ENCODE measurements at regions not wholly inside any gene's neighbourhood (a gene's known extent, or its start where the extent isn't known, plus 50 kb on each side); places are given as distances from the start of the nearest gene placed in this dataset.

DNA sequence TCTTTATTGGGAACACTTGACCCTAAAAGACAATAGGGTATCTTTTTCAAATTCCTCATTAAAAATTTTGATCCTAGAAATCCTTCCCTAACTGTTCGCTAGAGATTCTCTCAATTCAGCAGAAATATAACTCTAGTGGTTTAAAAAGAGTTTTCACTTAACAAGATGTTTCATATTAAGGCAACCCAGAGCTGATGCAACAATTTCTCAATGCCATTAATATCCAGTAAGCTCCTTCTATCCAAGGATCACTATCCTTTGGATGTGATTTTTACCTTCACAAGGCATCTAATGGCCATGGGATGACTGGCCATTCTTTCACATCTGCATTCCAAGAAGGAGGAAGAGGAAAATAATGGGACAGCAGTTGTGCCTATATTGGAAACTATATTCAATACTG is 183.4 kb downstream of the ANKRD50 start:
- TF ChIP-seq, protein P1, sequence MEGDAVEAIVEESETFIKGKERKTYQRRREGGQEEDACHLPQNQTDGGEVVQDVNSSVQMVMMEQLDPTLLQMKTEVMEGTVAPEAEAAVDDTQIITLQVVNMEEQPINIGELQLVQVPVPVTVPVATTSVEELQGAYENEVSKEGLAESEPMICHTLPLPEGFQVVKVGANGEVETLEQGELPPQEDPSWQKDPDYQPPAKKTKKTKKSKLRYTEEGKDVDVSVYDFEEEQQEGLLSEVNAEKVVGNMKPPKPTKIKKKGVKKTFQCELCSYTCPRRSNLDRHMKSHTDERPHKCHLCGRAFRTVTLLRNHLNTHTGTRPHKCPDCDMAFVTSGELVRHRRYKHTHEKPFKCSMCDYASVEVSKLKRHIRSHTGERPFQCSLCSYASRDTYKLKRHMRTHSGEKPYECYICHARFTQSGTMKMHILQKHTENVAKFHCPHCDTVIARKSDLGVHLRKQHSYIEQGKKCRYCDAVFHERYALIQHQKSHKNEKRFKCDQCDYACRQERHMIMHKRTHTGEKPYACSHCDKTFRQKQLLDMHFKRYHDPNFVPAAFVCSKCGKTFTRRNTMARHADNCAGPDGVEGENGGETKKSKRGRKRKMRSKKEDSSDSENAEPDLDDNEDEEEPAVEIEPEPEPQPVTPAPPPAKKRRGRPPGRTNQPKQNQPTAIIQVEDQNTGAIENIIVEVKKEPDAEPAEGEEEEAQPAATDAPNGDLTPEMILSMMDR (conservative IDR thresholded peaks at IDR 0.05), result no peak
- no peak for TF ChIP-seq ZFX (IDR thresholded peaks at IDR 0.05)
- no peak overlapping the region for H3K27ac ChIP-seq

DNA sequence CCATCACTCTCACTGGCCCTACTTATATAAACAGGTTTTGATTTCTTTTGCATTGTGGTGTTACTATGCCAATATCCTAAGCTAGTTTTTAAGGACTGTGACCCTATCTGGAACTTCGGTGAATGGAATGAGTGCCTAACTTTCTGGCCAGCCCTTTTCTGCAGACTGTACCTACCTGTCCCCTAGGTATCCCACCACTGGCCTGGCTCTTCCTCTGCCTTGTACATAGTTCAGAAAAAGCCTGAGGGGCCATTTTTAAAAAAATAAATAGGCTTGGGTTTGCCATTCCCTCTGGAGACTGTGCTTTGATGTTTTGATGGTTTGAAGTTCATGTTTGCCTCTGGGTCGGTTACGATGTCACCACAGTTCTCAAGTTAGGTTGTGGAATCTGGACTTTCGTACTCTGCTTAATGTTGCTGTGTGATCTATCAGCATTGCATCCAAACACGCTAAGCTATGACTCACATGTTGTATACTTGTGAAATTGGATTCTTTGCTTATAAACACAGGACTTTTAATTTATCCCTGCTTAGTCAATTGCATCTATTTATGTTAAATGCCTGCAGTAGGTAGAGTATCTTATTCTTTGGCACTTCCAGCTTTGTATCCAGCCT is 182.0 kb downstream of the ANKRD50 start:
- TF ChIP-seq, protein P1 (conservative IDR thresholded peaks at IDR 0.05), result no peak
- TF ChIP-seq ZFX (IDR thresholded peaks at IDR 0.05), result no peak
- no peak overlapping the region for H3K27ac ChIP-seq

GRCh38 chr4:124534131-124534530 is 178.4 kb downstream of the ANKRD50 start:
- no peak overlapping the region for H3K27ac ChIP-seq
- no peak for TF ChIP-seq ZFX (IDR thresholded peaks at IDR 0.05)
- TF ChIP-seq, protein P1 (conservative IDR thresholded peaks at IDR 0.05), result no peak

GRCh38 chr4:124535003-124535402 is 177.5 kb downstream of the ANKRD50 start:
- TF ChIP-seq, protein P1 (conservative IDR thresholded peaks at IDR 0.05), result no peak
- H3K27ac ChIP-seq, result no peak overlapping the region

GRCh38 chr4:124536946-124537345 is 175.6 kb downstream of the ANKRD50 start:
- H3K27ac ChIP-seq, result no peak overlapping the region
- TF ChIP-seq, protein P1 (conservative IDR thresholded peaks at IDR 0.05), result no peak
- no peak for TF ChIP-seq ZFX (IDR thresholded peaks at IDR 0.05)

DNA sequence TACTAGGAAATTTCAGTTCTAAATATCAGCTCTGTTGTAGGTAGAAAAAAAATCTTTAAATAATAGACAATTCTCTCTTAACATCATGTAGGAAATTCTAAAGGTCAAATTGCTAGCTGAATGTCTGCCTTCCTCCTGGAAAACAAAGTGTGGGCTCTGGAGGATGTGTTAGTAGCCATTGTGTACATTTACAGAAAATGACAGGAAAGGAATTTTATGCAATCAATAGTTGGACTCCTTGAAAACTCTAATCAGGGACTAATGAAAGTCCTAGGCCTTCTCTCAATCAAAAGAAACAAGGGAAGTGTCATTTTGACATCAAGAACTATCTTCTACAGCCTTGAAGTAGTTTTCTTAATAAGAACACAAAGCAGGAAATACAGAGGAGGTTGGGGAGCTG is 174.6 kb downstream of the ANKRD50 start:
- no peak overlapping the region for H3K27ac ChIP-seq
- TF ChIP-seq, protein P1 (conservative IDR thresholded peaks at IDR 0.05), result no peak
- no peak for TF ChIP-seq ZFX (IDR thresholded peaks at IDR 0.05)

DNA sequence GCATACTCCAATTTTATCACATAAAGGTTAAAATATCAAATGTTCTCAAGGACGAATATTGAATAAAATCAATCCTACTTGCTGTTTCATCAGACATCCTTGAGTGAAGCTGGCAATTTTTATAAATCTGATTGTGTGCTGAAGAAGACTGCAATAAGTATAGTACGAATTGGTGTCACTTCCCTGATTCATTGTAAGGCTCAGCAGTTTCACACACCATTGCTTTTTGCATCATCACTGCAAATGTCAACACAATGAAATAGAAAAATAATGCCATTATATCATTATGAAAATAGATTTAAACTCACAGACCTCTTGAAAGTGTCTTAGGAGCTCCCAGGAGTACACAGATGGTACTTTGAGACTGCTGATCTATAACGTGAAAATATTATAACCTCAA is 172.5 kb downstream of the ANKRD50 start:
- H3K27ac ChIP-seq, result no peak overlapping the region
- no peak for TF ChIP-seq ZFX (IDR thresholded peaks at IDR 0.05)
- TF ChIP-seq, protein P1 (conservative IDR thresholded peaks at IDR 0.05), result no peak
